SJCRH30 (cell line): ENCODE measurements at regions not wholly inside any gene's neighbourhood (a gene's known extent, or its start where the extent isn't known, plus 50 kb on each side); places are given as distances from the start of the nearest gene placed in this dataset.
"Not testable (repeated sequence)": the region's sequence is repeated elsewhere in the genome, so short reads cannot be mapped to it uniquely, and the experiment has no call there.

ENCODE experiments used
- DNase-seq, 2 experiments: peaks; one replicate each; pipeline ENCODE4 v3.0.0-alpha.2; 2015 to 2020
- H3K27ac ChIP-seq: fragments of 250-450 bp; sonication (Bioruptor Pico); 2 replicates; pipeline ENCODE4 v1.5.1; 2020; ENCODE audit warnings: mild to moderate bottlenecking, moderate library complexity
- H3K27me3 ChIP-seq: fragments of 250-450 bp; sonication (Bioruptor Pico); 2 replicates; pipeline ENCODE4 v1.5.1; 2020; ENCODE audit warnings: mild to moderate bottlenecking, moderate library complexity
- H3K36me3 ChIP-seq: fragments of 250-450 bp; sonication (Bioruptor Pico); 2 replicates; pipeline ENCODE4 v1.5.1; 2020; ENCODE audit warnings: mild to moderate bottlenecking, moderate library complexity
- H3K4me1 ChIP-seq: fragments of 250-450 bp; sonication (Bioruptor Pico); 2 replicates; pipeline ENCODE4 v1.5.1; 2020; ENCODE audit warnings: mild to moderate bottlenecking, moderate library complexity
- H3K4me3 ChIP-seq: fragments of 250-450 bp; sonication (Bioruptor Pico); 2 replicates; pipeline ENCODE4 v1.5.1; 2020; ENCODE audit warnings: mild to moderate bottlenecking, moderate library complexity
- H3K9me3 ChIP-seq: fragments of 250-450 bp; sonication (Bioruptor Pico); replicated peaks from 2 replicates; pipeline ENCODE4 v1.5.1; 2020; ENCODE audit warnings: mild to moderate bottlenecking, moderate library complexity

DNA sequence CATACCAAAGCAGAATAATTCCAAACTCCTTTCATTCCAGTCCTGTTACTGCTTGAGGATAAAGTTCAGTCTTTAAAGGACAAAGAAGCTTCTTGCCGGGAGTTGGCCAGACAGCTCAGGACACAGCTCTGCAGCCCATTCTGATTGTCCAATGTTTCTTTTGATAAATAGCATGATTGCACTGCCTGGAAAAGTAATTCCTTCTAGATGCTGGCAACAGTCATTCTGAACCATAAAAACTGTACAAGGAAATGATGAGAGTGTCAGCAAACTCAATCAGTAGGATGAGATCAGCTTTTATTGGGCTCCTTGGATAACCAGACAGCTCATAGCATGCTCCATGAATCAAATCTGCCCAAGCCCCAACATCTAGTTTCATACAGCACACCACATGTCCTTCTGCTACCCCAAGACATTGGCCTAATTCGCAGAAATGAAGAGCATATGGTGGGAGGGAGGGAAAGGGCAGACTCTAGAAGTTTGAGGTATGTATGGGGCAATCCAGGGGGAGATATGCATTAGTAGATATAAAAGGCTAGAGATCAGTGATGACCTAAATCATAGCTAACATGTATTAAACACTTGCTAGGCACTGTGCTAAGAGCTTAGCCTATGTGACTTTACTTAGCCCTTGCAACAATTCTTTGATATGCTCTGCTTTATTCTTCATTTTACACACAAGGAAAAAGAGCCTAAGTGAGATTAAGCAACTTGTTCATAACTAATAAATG lies 219.9 kb upstream of the NREP start:
- H3K4me1 ChIP-seq, result no peaks in the 10 kb centered on the region
- H3K4me3 ChIP-seq, result no peak overlapping the region
- H3K27me3 ChIP-seq, result no peaks in the 10 kb centered on the region
- no peaks in the 10 kb centered on the region for H3K36me3 ChIP-seq
- DNase-seq, result no peak
- no peaks in the 10 kb centered on the region for H3K9me3 ChIP-seq
- no peak overlapping the region for H3K27ac ChIP-seq

DNA sequence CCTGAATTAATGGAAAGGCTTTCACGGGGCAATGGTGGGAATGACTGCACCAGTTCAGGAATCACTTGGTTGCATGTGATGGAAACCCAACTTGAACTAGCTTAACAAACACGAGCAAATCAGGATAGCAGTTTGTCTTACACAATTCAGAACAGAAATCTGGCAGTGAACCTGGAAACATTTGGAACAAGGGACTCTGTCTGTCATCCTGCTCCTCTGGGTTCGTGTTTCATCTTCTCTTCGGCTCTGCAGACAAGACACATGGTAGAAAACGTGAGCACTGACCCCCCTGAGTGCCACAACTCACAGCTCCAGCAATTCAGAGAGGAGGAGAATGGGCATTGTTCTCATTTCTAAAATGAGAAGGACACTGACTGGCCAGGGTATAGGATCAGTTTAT lies 218.1 kb upstream of the NREP start:
- Histone ChIP-seq H3K9me3 (no peaks in the 10 kb centered on the region), H3K27me3 (no peaks in the 10 kb centered on the region), H3K4me3 (no peak overlapping the region), H3K27ac (no peak overlapping the region), H3K36me3 (no peaks in the 10 kb centered on the region), H3K4me1 (no peaks in the 10 kb centered on the region)
- no peak for DNase-seq

DNA sequence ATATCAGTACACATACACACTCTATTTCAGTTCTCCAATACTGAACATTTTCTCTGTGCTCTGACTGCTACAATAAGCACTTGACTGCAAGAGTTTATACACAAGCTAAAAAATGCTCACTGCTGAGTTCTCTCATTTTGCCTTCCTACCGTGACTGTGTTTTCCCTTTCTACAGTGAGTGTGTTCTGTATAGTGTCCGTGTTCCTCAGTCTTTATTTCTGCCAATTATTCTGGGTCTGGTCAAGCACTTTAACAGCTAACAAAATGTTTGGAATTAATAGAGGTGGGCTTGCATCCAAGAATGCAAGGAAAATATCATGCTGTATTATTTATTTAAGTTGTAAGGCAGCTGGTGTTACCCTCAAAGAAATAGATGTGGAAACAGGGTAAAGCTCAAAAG lies 217.0 kb upstream of the NREP start:
- Histone ChIP-seq H3K27me3 (no peaks in the 10 kb centered on the region), H3K4me3 (no peak overlapping the region), H3K36me3 (no peaks in the 10 kb centered on the region), H3K27ac (no peak overlapping the region), H3K4me1 (no peaks in the 10 kb centered on the region), H3K9me3 (no peaks in the 10 kb centered on the region)
- DNase-seq, result no peak

DNA sequence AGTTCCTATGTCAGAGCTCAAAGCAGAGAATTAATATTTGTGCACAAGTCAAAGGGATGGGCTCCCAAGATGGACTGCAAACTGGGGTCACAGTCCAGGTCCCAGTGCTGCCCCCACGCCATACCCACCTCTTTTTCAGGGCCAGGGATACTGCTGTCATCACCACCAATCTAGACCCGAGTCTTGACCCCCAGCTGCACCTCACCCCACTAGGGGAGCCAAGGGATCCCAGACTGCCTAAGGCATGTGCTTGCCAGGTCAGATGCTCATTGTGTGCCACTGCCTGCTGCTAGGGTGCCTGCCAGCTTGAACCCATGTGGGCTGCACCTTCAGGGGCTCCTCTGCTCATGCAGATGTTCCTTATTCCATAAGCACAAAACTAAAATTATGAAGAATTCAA lies 215.6 kb upstream of the NREP start:
- Histone ChIP-seq H3K9me3 (no peaks in the 10 kb centered on the region), H3K4me3 (no peak overlapping the region), H3K4me1 (no peaks in the 10 kb centered on the region), H3K36me3 (no peaks in the 10 kb centered on the region), H3K27me3 (no peaks in the 10 kb centered on the region), H3K27ac (no peak overlapping the region)
- DNase-seq, result no peak

DNA sequence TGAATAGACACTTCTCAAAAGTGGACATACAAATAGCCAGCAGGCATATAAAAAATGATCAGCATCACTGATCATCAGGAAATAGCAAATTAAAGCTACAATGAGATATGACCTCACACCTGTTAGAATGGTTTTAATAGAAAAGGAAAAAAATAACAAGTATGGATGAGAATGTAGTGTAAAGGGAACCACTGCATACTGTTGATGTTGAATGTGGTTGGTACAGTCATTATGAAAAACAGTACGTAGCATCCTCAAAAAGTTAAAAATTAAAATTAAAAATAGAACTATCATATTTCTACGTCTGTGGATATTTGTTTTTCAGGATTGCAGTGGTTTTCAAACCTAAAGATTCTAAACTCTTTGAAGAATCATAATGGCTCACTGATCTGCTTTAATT lies 215.1 kb upstream of the NREP start:
- DNase-seq, result no peak
- H3K9me3 ChIP-seq, result no peaks in the 10 kb centered on the region
- H3K4me1 ChIP-seq, result no peaks in the 10 kb centered on the region
- no peaks in the 10 kb centered on the region for H3K36me3 ChIP-seq
- no peak overlapping the region for H3K4me3 ChIP-seq
- no peaks in the 10 kb centered on the region for H3K27me3 ChIP-seq
- H3K27ac ChIP-seq, result no peak overlapping the region

DNA sequence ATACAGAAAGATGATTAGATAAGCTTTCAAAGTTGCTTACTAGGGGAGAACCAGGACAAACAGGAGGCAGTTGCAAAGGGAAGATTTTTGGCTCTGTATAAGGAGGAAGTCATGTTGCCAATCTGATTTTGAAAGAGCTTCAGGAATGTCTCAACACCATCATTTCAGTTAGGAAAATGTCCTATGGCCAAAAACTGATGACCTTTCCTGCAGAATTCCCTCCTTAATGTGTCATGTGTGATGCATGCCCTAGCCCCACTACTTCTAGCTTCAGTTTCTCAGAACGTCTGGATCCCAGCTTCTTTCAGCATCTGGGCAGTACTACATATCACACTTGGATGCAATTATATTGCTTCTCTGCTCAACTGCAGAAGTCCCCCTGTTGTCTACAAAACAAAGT lies 211.5 kb upstream of the NREP start:
- Histone ChIP-seq H3K27ac (no peak overlapping the region), H3K27me3 (no peaks in the 10 kb centered on the region), H3K9me3 (no peaks in the 10 kb centered on the region), H3K4me3 (no peak overlapping the region), H3K4me1 (no peaks in the 10 kb centered on the region), H3K36me3 (no peaks in the 10 kb centered on the region)
- DNase-seq, result no peak

DNA sequence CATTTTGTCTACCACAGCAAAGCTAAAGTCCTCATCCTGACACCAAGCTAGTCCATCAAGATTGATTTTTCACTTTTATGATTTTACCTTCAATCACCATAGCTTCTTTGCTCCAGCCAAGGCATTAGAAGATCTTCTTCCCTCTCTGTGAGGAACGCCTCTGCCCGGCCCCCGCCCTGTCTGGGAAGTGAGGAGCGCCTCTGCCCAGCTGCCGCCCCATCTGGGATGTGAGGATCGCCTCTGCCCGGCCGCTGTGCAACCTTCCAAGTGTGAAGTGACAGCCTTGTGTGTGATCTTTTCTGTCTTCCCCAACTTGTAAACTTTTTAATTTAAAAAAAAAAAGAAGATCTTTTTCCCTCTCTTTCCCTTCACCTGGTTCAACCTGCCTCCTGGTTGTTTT lies 210.5 kb upstream of the NREP start:
- DNase-seq, result no peak
- no peaks in the 10 kb centered on the region for H3K4me1 ChIP-seq
- no peak overlapping the region for H3K27ac ChIP-seq
- H3K4me3 ChIP-seq, result no peak overlapping the region
- no peaks in the 10 kb centered on the region for H3K36me3 ChIP-seq
- H3K27me3 ChIP-seq, result no peaks in the 10 kb centered on the region
- H3K9me3 ChIP-seq, result no peaks in the 10 kb centered on the region

DNA sequence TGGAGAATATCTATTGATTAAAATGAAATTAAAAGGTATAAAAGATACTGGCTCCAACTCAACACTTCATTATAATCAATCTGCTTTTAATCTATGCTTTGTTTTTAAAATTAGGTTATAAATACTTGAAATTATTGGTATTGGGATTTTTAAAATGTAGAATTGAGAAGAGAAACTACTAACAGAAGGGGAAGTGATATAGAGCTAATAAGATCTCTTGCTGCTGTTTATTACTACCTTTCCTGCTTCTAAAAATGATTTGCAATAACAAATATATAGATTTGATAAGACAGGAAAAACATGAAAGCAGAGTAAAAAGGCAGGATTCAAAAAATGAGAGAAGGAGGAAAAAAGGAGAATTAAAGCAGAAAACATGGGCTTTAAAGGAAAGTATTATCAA lies 209.3 kb upstream of the NREP start:
- no peak for DNase-seq
- Histone ChIP-seq H3K4me3 (no peak overlapping the region), H3K27me3 (no peaks in the 10 kb centered on the region), H3K27ac (no peak overlapping the region), H3K4me1 (no peaks in the 10 kb centered on the region), H3K36me3 (no peaks in the 10 kb centered on the region), H3K9me3 (no peaks in the 10 kb centered on the region)

DNA sequence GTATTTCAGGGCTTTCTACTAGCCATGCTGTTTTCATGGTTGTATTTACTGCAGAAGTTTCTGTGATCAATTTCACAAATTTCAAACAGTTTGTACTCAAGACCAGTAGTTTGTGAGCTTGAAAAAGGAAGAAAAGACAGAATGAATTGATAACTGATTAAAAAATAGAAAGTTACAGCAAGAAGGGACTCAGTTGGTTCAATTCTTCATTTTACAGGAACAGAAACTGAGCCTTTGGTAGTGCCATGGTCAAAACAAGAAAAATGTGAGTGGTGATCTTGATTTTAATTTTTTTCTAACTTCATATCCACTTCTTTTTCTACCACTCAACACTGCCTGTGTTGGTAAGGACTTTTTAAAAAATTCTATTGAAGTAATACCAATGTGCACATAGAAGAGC lies 206.6 kb upstream of the NREP start:
- H3K4me1 ChIP-seq, result no peaks in the 10 kb centered on the region
- H3K4me3 ChIP-seq, result no peak overlapping the region
- no peaks in the 10 kb centered on the region for H3K9me3 ChIP-seq
- H3K27me3 ChIP-seq, result no peaks in the 10 kb centered on the region
- H3K36me3 ChIP-seq, result no peaks in the 10 kb centered on the region
- no peak for DNase-seq
- no peak overlapping the region for H3K27ac ChIP-seq

DNA sequence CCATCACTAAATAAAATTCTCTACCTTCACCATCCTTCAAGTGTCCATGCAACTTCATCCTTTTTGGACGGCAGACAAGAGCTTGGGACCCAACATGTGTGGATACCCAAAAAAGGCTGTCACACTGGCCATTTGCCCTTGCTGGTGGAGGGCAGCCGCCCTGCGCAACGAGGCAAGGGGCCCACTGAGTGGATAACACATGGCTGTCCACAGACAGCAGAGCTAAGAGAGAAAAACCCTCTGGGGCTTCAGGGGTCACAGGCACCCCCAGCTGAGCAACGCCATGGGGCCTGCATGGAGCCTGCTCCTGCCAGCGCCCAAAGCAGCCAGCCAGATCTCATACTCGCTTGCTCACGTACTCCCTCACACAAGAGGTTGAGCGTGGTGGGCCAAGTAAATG lies 205.9 kb upstream of the NREP start:
- Histone ChIP-seq H3K27me3 (no peaks in the 10 kb centered on the region), H3K36me3 (no peaks in the 10 kb centered on the region), H3K9me3 (no peaks in the 10 kb centered on the region), H3K4me3 (no peak overlapping the region), H3K4me1 (no peaks in the 10 kb centered on the region), H3K27ac (no peak overlapping the region)
- DNase-seq, result no peak

DNA sequence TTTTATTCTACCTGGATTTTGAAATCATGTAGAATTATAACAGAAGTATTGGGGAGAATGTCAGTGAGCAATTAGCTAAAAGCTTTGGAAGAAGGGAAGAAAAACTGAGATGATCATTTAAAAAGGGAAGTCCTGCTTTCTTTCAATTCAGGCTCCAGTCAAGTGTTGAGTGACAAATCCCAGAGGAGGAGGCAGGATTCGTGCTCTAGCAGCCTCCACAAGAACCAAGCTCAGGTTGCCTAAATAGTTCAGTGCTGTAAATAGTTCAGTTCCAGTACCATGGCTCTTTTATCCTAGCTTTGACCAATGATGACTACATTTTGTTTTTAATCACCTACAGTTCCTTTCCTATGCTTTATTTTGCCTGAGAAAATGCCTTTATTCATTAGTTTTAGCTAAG lies 204.9 kb upstream of the NREP start:
- no peaks in the 10 kb centered on the region for H3K4me1 ChIP-seq
- no peaks in the 10 kb centered on the region for H3K36me3 ChIP-seq
- no peak overlapping the region for H3K27ac ChIP-seq
- H3K4me3 ChIP-seq, result no peak overlapping the region
- no peaks in the 10 kb centered on the region for H3K9me3 ChIP-seq
- no peaks in the 10 kb centered on the region for H3K27me3 ChIP-seq
- DNase-seq, result no peak

DNA sequence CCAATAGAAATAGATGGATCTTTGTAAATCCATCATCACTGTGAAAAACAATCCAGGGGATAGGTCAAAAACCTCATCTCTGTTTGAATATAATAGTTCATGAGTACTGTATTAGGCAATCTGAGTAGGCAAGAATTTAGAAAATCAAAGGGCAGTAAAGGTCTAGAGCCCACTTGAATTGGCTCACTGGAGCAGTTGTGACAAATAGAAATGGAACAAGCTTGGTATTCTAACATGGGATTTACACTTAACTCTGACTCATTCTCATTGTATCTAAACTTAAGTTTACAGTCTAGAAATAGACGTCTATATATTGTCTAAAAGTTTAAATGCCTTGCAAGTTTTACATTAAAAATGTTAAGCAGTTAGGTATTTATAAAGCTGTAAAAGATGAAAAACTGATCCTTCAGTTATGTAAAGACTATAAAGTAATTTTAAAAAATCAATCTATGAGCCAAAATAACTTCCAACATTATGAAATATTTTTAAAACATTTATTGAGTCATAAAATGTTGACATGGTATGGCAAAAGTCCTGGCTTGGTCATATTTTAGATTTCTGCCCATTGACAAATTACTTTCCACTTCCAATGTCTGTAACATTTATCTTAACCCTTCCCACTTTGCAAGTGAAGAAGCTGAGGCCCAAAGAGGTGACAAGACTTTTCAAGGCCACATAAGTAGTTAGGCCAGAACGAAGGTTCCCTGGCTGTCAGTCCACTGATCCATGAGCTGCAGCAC lies 203.7 kb upstream of the NREP start:
- DNase-seq, result no peak
- no peaks in the 10 kb centered on the region for H3K4me1 ChIP-seq
- H3K27ac ChIP-seq, result no peak overlapping the region
- H3K4me3 ChIP-seq, result no peak overlapping the region
- H3K36me3 ChIP-seq, result no peaks in the 10 kb centered on the region
- H3K9me3 ChIP-seq, result no peaks in the 10 kb centered on the region
- no peaks in the 10 kb centered on the region for H3K27me3 ChIP-seq

DNA sequence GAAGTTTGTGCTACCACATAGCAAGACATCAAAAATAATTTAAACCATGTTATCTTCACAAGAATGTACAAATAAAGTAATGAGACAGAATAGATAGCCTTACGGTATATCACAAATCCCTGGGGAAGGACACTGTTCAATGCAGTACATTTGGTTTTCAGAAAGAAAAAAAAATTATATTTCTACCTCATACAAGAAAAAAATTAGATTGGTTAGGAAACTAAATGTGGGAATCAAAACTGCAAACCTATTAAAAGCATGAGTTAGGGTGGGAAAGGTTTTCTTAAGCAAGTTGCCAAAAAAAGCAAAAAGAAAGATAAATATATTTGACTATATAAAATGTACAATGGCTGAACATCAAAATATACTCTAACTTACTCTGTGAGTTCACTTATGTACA lies 201.9 kb upstream of the NREP start:
- DNase-seq, result no peak
- no peak overlapping the region for H3K4me3 ChIP-seq
- H3K36me3 ChIP-seq, result no peaks in the 10 kb centered on the region
- H3K4me1 ChIP-seq, result no peaks in the 10 kb centered on the region
- H3K27ac ChIP-seq, result no peak overlapping the region
- H3K27me3 ChIP-seq, result no peaks in the 10 kb centered on the region
- H3K9me3 ChIP-seq, result no peaks in the 10 kb centered on the region

DNA sequence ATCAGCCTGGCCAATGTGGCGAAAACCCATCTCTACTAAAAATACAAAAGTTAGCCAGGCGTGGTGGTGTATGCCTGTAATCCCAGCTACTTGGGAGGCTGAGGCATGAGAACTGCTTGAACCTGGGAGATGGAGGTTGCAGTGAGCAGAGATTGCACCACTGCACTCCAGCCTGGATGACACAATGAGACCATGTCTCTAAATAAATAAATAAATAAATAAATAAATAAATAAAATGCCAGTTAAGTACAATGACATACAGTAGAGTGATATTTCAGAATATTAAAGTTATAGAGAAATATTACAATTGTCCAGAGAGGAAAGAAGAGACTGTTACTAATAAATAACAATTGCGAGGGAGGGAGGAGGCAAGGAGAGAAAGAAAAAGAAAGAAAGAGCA lies 199.8 kb upstream of the NREP start:
- not testable (repeated sequence) for H3K9me3 ChIP-seq, H3K27me3 ChIP-seq, H3K27ac ChIP-seq, H3K4me3 ChIP-seq, H3K36me3 ChIP-seq, H3K4me1 ChIP-seq, DNase-seq

DNA sequence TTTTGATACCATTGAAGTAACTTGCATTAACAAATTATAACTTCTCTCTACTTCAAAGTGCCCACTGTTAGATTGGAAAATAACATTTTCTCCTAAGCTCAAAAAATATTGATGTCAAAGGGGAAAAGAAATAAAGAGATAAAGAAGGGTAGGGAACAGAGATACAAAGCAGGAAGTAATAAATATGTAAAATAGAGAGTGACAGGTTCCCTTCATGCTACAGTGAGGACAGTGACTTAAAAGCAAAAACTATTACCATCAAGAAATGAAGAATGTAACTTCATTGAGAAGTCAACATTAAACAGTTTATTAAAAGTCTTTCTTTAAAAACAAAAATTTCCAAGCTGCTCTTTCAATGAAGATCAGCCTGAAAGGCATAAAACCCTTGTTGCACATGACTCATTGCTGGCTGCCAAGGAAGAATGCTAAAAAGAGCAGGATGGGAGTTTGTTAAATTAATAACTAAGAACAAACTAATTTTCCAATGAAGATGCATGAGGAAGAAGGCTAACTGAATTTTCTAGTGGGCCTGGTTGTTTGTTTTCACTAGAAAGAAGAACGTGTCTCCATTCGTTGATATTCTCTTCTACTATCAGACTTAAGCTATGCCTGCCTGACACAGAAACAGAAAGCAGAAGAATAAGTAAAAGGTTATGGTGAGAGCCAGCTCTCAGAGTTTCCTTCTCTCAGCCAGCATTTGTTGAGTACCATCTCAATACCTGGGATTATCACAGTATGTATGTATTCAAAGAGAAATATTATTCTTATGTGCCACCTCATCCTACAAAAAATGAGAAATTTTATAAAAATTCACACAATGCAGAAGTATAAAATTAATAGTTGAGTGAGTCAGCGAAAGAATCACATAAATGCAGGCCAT lies 197.8 kb upstream of the NREP start:
- no peak overlapping the region for H3K4me3 ChIP-seq
- no peak overlapping the region for H3K27ac ChIP-seq
- DNase-seq, result no peak
- no peaks in the 10 kb centered on the region for H3K4me1 ChIP-seq
- no peaks in the 10 kb centered on the region for H3K36me3 ChIP-seq
- H3K27me3 ChIP-seq, result no peaks in the 10 kb centered on the region; the same call in 1 of the 2 replicates
- no peaks in the 10 kb centered on the region for H3K9me3 ChIP-seq
